Testis (tissue), 2 donors: ENCODE measurements at regions not wholly inside any gene's neighbourhood (a gene's known extent, or its start where the extent isn't known, plus 50 kb on each side); places are given as distances from the start of the nearest gene placed in this dataset.
A peak's percentile ranks its signal among the peaks of the same experiment; 100 is the strongest.

Experiments
- DNase-seq: peaks from one replicate; pipeline ENCODE4 v3.0.0-alpha.2; 2019
- H3K27ac ChIP-seq, 2 donors: fragments of 200-600 bp; sonication (generic); one replicate each; pipeline ENCODE4 v1.5.1; 2019
- H3K27me3 ChIP-seq: fragments of 200-600 bp; sonication (generic); one replicate; pipeline ENCODE4 v1.5.1; 2019
- H3K36me3 ChIP-seq: fragments of 200-600 bp; sonication (generic); one replicate; pipeline ENCODE4 v1.5.1; 2017; ENCODE audit warnings: low read depth; ENCODE audit errors: missing control alignments
- H3K4me1 ChIP-seq: fragments of 200-600 bp; sonication (generic); one replicate; pipeline ENCODE4 v1.5.1; 2019
- H3K4me3 ChIP-seq, 2 donors: fragments of 200-600 bp; sonication (generic); one replicate each; pipeline ENCODE4 v1.5.1; 2017 to 2019
- H3K9me3 ChIP-seq: fragments of 200-600 bp; sonication (generic); one replicate; pipeline ENCODE4 v1.5.1; 2017
- POLR2A ChIP-seq: fragments of 450-650 bp; IDR thresholded peaks from one replicate; pipeline ENCODE4 v1.6.1; 2017; ENCODE audit warnings: antibody characterized with exemption, mild to moderate bottlenecking, moderate library complexity
- WGBS, 2 donors: methylation state at CpG; one replicate each; pipeline ENCODE4 v1.1.5; 2018; 5-methylcytosine and 5-hydroxymethylcytosine counted together
- intact Hi-C: fragments of 100-400 bp; cut with DNase I; formaldehyde crosslinking; loops from one replicate; pipeline ENCODE4 v1.15.1; 2023; ENCODE audit warnings: low total_unique reads
- TF ChIP-seq, protein P1 (sequence below), 3 experiments: fragments of 450-650 bp in 2 of 3; fragments of 200-600 bp in 1 of 3; sonication (generic) in 1 of 3; IDR thresholded peaks; one replicate each; pipeline ENCODE4 v1.5.1; 2016 to 2019; ENCODE audit warnings: antibody characterized with exemption in 3 of 3, mild to moderate bottlenecking in 2 of 3, moderate library complexity in 1 of 3

DNA sequence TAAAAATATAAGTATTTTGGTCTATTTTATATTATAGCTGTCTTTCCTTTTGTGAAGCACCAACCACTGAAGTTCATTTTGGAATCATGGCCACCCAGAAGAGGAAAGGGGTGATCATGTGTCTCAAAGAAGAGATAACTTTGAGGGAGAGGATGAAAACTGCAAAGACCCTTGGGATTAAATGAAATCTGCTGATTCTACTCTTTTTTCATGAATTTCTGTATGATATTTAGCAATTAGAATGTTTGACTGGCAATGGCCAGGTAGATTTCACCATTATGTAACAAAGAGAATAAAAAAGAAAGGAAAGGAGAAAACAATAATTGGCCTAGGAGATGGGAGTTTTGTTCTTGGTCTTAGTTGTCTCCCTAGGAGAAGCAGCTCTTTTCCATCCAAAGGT lies 350.8 kb downstream of the EMP1 start:
- intact Hi-C loops, result no loop called here
- TF ChIP-seq, protein P1, sequence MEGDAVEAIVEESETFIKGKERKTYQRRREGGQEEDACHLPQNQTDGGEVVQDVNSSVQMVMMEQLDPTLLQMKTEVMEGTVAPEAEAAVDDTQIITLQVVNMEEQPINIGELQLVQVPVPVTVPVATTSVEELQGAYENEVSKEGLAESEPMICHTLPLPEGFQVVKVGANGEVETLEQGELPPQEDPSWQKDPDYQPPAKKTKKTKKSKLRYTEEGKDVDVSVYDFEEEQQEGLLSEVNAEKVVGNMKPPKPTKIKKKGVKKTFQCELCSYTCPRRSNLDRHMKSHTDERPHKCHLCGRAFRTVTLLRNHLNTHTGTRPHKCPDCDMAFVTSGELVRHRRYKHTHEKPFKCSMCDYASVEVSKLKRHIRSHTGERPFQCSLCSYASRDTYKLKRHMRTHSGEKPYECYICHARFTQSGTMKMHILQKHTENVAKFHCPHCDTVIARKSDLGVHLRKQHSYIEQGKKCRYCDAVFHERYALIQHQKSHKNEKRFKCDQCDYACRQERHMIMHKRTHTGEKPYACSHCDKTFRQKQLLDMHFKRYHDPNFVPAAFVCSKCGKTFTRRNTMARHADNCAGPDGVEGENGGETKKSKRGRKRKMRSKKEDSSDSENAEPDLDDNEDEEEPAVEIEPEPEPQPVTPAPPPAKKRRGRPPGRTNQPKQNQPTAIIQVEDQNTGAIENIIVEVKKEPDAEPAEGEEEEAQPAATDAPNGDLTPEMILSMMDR (IDR thresholded peaks at IDR 0.05), result no peak
- no peak for TF ChIP-seq POLR2A

DNA sequence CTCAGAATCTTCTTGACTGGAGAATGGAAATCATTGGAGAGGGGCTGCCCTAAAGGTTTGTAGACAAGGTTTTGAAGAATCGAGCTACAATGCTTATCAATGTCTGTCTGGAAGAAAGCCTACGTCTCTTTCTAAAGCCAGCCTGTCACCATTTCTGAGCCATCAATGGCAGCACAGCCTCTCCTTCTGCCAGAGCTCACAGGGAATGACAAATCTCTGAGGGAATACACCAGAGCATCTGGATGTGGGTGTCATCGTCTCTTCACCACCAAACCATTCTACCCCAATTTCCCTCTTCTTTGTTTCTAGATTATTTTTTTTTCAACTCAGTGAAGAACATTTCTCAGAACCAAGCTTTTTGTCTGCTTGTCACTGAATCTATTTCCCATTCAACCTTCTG lies 349.7 kb downstream of the EMP1 start:
- no peaks in the 10 kb centered on the region for H3K36me3 ChIP-seq
- no peaks in the 10 kb centered on the region for H3K27me3 ChIP-seq
- WGBS, 2 donors, result 80 to 83% methylated on average over 3 of the region's 3 CpGs
- no peaks in the 10 kb centered on the region for H3K9me3 ChIP-seq
- no peak for DNase-seq
- intact Hi-C loops, result no loop called here
- no peak overlapping the region for H3K27ac ChIP-seq
- H3K4me3 ChIP-seq, result no peak overlapping the region
- TF ChIP-seq, protein P1 (IDR thresholded peaks at IDR 0.05), result no peak
- no peak for TF ChIP-seq POLR2A
- H3K4me1 ChIP-seq, result no peaks in the 10 kb centered on the region

More for the DNA sequence above, 350.8 kb downstream of the EMP1 start:
- H3K27ac ChIP-seq, result no peak overlapping the region
- no peaks in the 10 kb centered on the region for H3K4me1 ChIP-seq
- H3K36me3 ChIP-seq, result no peaks in the 10 kb centered on the region
- no peaks in the 10 kb centered on the region for H3K27me3 ChIP-seq
- no peak for DNase-seq
- H3K9me3 ChIP-seq, result no peaks in the 10 kb centered on the region
- no peak overlapping the region for H3K4me3 ChIP-seq

DNA sequence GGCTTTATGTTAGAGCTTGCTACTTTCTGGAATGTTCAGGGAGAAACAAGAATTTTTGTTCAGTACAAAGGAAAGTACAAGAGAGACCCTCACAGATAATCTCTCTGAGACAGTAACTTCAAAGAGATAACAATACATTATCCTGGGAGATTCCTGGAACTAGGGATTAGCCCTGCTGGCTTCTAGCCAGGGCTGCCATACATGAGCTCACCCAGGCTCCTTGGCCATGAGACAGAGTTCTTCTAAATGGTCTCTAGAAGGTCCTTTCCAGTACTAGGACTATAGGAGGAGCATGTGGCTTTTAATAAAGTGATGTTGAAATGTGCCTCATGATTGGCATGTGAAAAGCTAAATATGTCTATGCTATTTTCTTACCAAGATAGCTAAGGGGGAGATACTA lies 342.5 kb downstream of the EMP1 start:
- Histone ChIP-seq H3K9me3 (no peaks in the 10 kb centered on the region), H3K4me3 (no peak overlapping the region), H3K27me3 (no peaks in the 10 kb centered on the region), H3K36me3 (no peaks in the 10 kb centered on the region), H3K4me1 (no peaks in the 10 kb centered on the region), H3K27ac (no peak overlapping the region)
- peak; percentile 20 for DNase-seq
- intact Hi-C loops, result no loop called here
- TF ChIP-seq POLR2A, result no peak
- TF ChIP-seq, protein P1 (IDR thresholded peaks at IDR 0.05), result no peak

DNA sequence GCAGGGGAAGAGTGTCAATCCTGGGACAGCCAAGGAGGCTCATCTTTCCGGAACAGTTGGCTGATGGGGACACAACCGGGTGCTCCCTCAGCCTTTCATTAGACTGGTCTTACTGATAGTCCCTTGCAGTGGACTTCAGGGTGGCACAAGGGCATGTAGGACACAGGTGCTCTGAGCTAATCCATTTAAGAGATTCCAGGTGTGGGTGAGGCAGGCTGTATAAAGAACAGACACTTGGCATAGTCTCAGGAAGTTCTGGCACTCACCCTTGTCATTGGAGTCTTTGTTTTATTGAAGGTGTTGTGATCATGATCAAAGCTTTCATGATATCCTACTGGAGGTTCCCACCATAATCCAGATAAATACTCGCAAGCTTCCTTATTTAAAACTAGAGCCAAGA lies 341.6 kb downstream of the EMP1 start:
- Histone ChIP-seq H3K36me3 (no peaks in the 10 kb centered on the region), H3K27ac (no peak overlapping the region), H3K4me3 (no peak overlapping the region), H3K4me1 (no peaks in the 10 kb centered on the region), H3K27me3 (no peaks in the 10 kb centered on the region), H3K9me3 (no peaks in the 10 kb centered on the region)
- 94% methylated on average over 3 of the region's 3 CpGs for WGBS, 2 donors
- intact Hi-C loops, result no loop called here
- DNase-seq, result no peak
- TF ChIP-seq POLR2A, result no peak
- TF ChIP-seq, protein P1 (IDR thresholded peaks at IDR 0.05), result no peak

DNA sequence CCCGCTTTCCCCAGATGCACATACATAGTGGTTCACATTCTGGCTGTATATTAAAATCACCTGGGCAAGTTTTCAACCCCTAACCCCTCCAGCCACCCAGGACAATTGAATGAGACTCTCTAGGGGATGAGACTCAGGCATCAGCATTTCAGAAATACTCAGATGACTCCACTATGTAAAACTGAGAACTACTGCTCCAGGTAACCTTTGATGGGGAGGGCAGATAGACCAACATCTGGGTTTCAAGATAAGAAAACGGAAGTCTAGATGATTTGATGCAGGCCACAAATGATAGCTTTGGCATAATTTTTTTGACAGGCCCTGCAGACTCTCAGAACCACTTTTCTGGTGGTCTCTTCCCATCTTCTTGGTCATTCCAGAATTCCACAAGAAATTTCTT lies 341.1 kb downstream of the EMP1 start:
- 78 to 80% methylated on average over 2 of the region's 2 CpGs for WGBS, 2 donors
- Histone ChIP-seq H3K9me3 (no peaks in the 10 kb centered on the region), H3K4me1 (no peaks in the 10 kb centered on the region), H3K27ac (no peak overlapping the region), H3K27me3 (no peaks in the 10 kb centered on the region), H3K4me3 (no peak overlapping the region), H3K36me3 (no peaks in the 10 kb centered on the region)
- DNase-seq, result no peak
- intact Hi-C loops, result no loop called here
- TF ChIP-seq, protein P1 (IDR thresholded peaks at IDR 0.05), result no peak
- TF ChIP-seq POLR2A, result no peak
